ENCODE measurements at regions not wholly inside any gene's neighbourhood (a gene's known extent, or its start where the extent isn't known, plus 50 kb on each side); places are given as distances from the start of the nearest gene placed in this dataset.

DNA sequence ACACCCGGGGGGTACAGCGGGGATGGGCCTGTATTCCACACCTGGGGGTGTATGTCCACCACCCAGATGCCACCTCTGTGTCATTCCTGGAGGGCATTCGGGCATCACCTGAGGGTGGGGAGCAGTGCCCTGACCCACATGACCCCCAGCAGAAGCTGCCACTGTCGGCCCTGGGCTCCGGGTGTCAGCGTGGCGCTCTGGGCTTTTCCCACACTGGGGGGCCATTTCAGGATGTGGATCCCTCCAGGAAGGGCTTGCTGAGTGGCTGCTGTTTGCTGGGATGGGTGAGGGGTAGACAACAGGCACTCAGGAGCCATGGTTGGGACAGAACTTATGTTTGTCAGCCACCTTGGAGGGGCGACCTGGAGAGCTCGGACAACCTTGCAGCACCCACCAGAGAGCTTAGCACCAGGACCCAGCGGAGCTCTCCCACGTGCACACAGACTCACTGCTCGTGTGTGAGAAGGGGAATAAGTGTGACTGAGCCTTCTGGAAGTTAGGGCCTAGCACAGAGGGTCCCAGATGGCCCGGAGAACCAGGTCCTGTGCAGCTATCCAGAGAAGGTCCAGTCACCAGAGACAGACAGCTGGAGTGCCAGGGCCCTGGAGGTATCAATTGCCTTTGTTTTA is 102.7 kb downstream of the METRNL start:
- SMC1A ChIA-PET (ENCODE audit: uncharacterized antibody, unreplicated experiment) = no interaction called here
- WGBS (ENCODE audit: insufficient coverage, insufficient replicate concordance, low lambda C conversion rate, missing lambda C conversion rate) = 38% methylated on average over 11 of the region's 13 CpGs
- Histone ChIP-seq H3K9ac (ENCODE audit: control insufficient read depth, insufficient read depth, low read length) (no peak overlapping the region), H3K79me2 (ENCODE audit: control insufficient read depth, insufficient read depth, low read length) (no peaks in the 10 kb centered on the region), H3K9me3 (replicated peaks; ENCODE audit: control insufficient read depth, insufficient read depth, low read length) (no peaks in the 10 kb centered on the region), H3K4me3 (no peak overlapping the region), H3K27me3 (replicated peaks in 1 of 2; ENCODE audit: control insufficient read depth in 2 of 2, insufficient read depth in 2 of 2, low read length in 1 of 2) (no peaks in the 10 kb centered on the region), H3K4me1 (ENCODE audit: control insufficient read depth, insufficient read depth, low read length) (no peaks in the 10 kb centered on the region), H3K27ac (ENCODE audit: control insufficient read depth, insufficient read depth) (no peak overlapping the region), H4K20me1 (ENCODE audit: control insufficient read depth, insufficient read depth) (peaks cover 2% of the 10 kb centered on the region; the same call in 1 of the 2 replicates), H2AFZ (ENCODE audit: control insufficient read depth, low read depth, low read length) (no peak overlapping the region), H3K36me3 (ENCODE audit: control insufficient read depth in 2 of 2, insufficient read depth in 2 of 2, low read length in 1 of 2) (no peaks in the 10 kb centered on the region), H3K4me2 (ENCODE audit: control insufficient read depth, insufficient read depth) (no peak overlapping the region)
- DNase-seq (ENCODE audit: low read depth, low spot score) (no peak), ATAC-seq (no peak), FAIRE-seq (no peak)
- intact Hi-C loops (cut with micrococcal nuclease; ENCODE audit: unreplicated experiment) = no loop called here
- TF ChIP-seq, protein P1, sequence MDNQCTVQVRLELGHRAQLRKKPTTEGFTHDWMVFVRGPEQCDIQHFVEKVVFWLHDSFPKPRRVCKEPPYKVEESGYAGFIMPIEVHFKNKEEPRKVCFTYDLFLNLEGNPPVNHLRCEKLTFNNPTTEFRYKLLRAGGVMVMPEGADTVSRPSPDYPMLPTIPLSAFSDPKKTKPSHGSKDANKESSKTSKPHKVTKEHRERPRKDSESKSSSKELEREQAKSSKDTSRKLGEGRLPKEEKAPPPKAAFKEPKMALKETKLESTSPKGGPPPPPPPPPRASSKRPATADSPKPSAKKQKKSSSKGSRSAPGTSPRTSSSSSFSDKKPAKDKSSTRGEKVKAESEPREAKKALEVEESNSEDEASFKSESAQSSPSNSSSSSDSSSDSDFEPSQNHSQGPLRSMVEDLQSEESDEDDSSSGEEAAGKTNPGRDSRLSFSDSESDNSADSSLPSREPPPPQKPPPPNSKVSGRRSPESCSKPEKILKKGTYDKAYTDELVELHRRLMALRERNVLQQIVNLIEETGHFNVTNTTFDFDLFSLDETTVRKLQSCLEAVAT (IDR thresholded peaks at IDR 0.05) = no peak
- TF ChIP-seq NFYA (IDR thresholded peaks at IDR 0.05; ENCODE audit: borderline replicate concordance, low read depth, low read length) = no peak
- TF ChIP-seq, protein P2, sequence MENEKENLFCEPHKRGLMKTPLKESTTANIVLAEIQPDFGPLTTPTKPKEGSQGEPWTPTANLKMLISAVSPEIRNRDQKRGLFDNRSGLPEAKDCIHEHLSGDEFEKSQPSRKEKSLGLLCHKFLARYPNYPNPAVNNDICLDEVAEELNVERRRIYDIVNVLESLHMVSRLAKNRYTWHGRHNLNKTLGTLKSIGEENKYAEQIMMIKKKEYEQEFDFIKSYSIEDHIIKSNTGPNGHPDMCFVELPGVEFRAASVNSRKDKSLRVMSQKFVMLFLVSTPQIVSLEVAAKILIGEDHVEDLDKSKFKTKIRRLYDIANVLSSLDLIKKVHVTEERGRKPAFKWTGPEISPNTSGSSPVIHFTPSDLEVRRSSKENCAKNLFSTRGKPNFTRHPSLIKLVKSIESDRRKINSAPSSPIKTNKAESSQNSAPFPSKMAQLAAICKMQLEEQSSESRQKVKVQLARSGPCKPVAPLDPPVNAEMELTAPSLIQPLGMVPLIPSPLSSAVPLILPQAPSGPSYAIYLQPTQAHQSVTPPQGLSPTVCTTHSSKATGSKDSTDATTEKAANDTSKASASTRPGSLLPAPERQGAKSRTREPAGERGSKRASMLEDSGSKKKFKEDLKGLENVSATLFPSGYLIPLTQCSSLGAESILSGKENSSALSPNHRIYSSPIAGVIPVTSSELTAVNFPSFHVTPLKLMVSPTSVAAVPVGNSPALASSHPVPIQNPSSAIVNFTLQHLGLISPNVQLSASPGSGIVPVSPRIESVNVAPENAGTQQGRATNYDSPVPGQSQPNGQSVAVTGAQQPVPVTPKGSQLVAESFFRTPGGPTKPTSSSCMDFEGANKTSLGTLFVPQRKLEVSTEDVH (IDR thresholded peaks at IDR 0.05; ENCODE audit: low read depth, partially characterized antibody) = no peak
- TF ChIP-seq, protein P3, sequence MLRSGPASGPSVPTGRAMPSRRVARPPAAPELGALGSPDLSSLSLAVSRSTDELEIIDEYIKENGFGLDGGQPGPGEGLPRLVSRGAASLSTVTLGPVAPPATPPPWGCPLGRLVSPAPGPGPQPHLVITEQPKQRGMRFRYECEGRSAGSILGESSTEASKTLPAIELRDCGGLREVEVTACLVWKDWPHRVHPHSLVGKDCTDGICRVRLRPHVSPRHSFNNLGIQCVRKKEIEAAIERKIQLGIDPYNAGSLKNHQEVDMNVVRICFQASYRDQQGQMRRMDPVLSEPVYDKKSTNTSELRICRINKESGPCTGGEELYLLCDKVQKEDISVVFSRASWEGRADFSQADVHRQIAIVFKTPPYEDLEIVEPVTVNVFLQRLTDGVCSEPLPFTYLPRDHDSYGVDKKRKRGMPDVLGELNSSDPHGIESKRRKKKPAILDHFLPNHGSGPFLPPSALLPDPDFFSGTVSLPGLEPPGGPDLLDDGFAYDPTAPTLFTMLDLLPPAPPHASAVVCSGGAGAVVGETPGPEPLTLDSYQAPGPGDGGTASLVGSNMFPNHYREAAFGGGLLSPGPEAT (IDR thresholded peaks at IDR 0.05; ENCODE audit: low read depth) = no peak
- TF ChIP-seq NR2F1 (conservative IDR thresholded peaks at IDR 0.05) = no peak
- TF ChIP-seq, protein P4, sequence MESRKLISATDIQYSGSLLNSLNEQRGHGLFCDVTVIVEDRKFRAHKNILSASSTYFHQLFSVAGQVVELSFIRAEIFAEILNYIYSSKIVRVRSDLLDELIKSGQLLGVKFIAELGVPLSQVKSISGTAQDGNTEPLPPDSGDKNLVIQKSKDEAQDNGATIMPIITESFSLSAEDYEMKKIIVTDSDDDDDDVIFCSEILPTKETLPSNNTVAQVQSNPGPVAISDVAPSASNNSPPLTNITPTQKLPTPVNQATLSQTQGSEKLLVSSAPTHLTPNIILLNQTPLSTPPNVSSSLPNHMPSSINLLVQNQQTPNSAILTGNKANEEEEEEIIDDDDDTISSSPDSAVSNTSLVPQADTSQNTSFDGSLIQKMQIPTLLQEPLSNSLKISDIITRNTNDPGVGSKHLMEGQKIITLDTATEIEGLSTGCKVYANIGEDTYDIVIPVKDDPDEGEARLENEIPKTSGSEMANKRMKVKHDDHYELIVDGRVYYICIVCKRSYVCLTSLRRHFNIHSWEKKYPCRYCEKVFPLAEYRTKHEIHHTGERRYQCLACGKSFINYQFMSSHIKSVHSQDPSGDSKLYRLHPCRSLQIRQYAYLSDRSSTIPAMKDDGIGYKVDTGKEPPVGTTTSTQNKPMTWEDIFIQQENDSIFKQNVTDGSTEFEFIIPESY (IDR thresholded peaks at IDR 0.05) = no peak
- TF ChIP-seq RUNX3 (IDR thresholded peaks at IDR 0.05; ENCODE audit: low read length) = no peak
- TF ChIP-seq STAT1 (conservative IDR thresholded peaks at IDR 0.05) = no peak
- TF ChIP-seq HDGF (IDR thresholded peaks at IDR 0.05) = no peak
- BruUV-seq (replicated peaks) = no TSS peak
- POLR2A ChIA-PET = no interaction called here
- in situ Hi-C loops (cut with MboI) = no loop called here
- RAD21 ChIA-PET (ENCODE audit: unreplicated experiment) = no interaction called here
- CTCF ChIA-PET = no interaction called here

Data from GM12878 (cell line).